ENCODE measurements at regions not wholly inside any gene's neighbourhood (a gene's known extent, or its start where the extent isn't known, plus 50 kb on each side); places are given as distances from the start of the nearest gene placed in this dataset.

GRCh38 chr15:96470681-96471310, 140.3 kb downstream of the NR2F2 start:
- H3K27me3 ChIP-seq: no peaks in the 10 kb centered on the region
- no peak overlapping the region for H3K27ac ChIP-seq

GRCh38 chr15:96472681-96473080, 142.2 kb downstream of the NR2F2 start:
- Histone ChIP-seq H3K9me3 (replicated peaks in 1 of 3) (no peaks in the 10 kb centered on the region), H3K27ac (no peak overlapping the region), H3K36me3 (replicated peaks in 1 of 2) (no peaks in the 10 kb centered on the region), H3K27me3 (no peaks in the 10 kb centered on the region), H3K4me1 (replicated peaks in 1 of 2) (peaks cover 0 to 7% of the 10 kb centered on the region in 2 donors), H3K4me3 (no peak overlapping the region)
- no peak for DNase-seq
- TF ChIP-seq CTCF (IDR thresholded peaks at IDR 0.05) (no peak), POLR2A (IDR thresholded peaks at IDR 0.05) (no peak)
- 59 to 74% (median 72%) methylated on average over 3 of the region's 3 CpGs for WGBS, 4 donors
- intact Hi-C loops (cut with DNase I): no loop called here

More at GRCh38 chr15:96470681-96471310, 140.3 kb downstream of the NR2F2 start:
- Histone ChIP-seq H3K4me1 (replicated peaks in 1 of 2) (peaks cover 0 to 7% of the 10 kb centered on the region in 2 donors), H3K4me3 (no peak overlapping the region), H3K9me3 (replicated peaks in 1 of 3) (no peaks in the 10 kb centered on the region), H3K36me3 (replicated peaks in 1 of 2) (no peaks in the 10 kb centered on the region)
- 85 to 89% (median 88%) methylated on average over 19 of the region's 19 CpGs for WGBS, 4 donors
- no peak for TF ChIP-seq CTCF (IDR thresholded peaks at IDR 0.05)
- DNase-seq: no peak
- intact Hi-C loops (cut with DNase I): no loop called here

- peak in 1 of 7 donors; percentile 2 for DNase-seq
- intact Hi-C loops (cut with DNase I): no loop called here
- H3K4me3 ChIP-seq: no peak overlapping the region
- no peaks in the 10 kb centered on the region for H3K36me3 ChIP-seq (replicated peaks in 1 of 2)
- no peaks in the 10 kb centered on the region for H3K27me3 ChIP-seq
- no peaks in the 10 kb centered on the region for H3K9me3 ChIP-seq (replicated peaks in 1 of 3)
- 49 to 63% (median 60%) methylated on average over 5 of the region's 5 CpGs for WGBS, 4 donors
- no peak overlapping the region for H3K27ac ChIP-seq
- H3K4me1 ChIP-seq (replicated peaks in 1 of 2): peaks cover 0 to 7% of the 10 kb centered on the region in 2 donors
- TF ChIP-seq CTCF (IDR thresholded peaks at IDR 0.05) (no peak), POLR2A (IDR thresholded peaks at IDR 0.05) (no peak)
Observed at GRCh38 chr15:96473556-96473955, 143.1 kb downstream of the NR2F2 start.

GRCh38 chr15:96474231-96474664, 143.7 kb downstream of the NR2F2 start:
- Histone ChIP-seq H3K27me3 (no peaks in the 10 kb centered on the region), H3K4me1 (replicated peaks in 1 of 2) (peaks cover 0 to 7% of the 10 kb centered on the region in 2 donors), H3K27ac (peak overlapping the region in 1 of 5 donors; percentile 24), H3K36me3 (replicated peaks in 1 of 2) (no peaks in the 10 kb centered on the region), H3K9me3 (replicated peaks in 1 of 3) (no peaks in the 10 kb centered on the region), H3K4me3 (no peak overlapping the region)
- intact Hi-C loops (cut with DNase I): no loop called here
- no peak for DNase-seq
- 49 to 64% (median 56%) methylated on average over 5 of the region's 5 CpGs for WGBS, 4 donors
- TF ChIP-seq CTCF (IDR thresholded peaks at IDR 0.05) (no peak), POLR2A (IDR thresholded peaks at IDR 0.05) (no peak)
